ENCODE measurements at regions not wholly inside any gene's neighbourhood (a gene's known extent, or its start where the extent isn't known, plus 50 kb on each side); places are given as distances from the start of the nearest gene placed in this dataset.

GRCh38 chr3:152139651-152140050 is 129.1 kb upstream of the MBNL1 start:
- 92% methylated on average over 1 of the region's 3 CpGs for WGBS (ENCODE audit: insufficient coverage)
- H3K4me1 Mint-ChIP-seq, result no peaks in the 10 kb centered on the region
- H2AFZ ChIP-seq (ENCODE audit: insufficient read depth, low read depth, low read length, poor library complexity, severe bottlenecking), result no peak overlapping the region
- H3K27me3 ChIP-seq (ENCODE audit: control insufficient read depth in 2 of 2, insufficient read depth in 2 of 2, low read length in 2 of 2), result no peaks in the 10 kb centered on the region
- H3K9me3 ChIP-seq (replicated peaks in 1 of 2; ENCODE audit: control insufficient read depth in 1 of 2, insufficient read depth in 1 of 2, low read length in 2 of 2), result no peaks in the 10 kb centered on the region
- intact Hi-C loops (cut with micrococcal nuclease), result no loop called here
- H3K27ac Mint-ChIP-seq, result peak overlapping the region in 1 of 7 donors; percentile 2
- no peak overlapping the region for H3K27ac ChIP-seq (ENCODE audit: low read depth in 1 of 2, low read length in 2 of 2)
- H3K9ac ChIP-seq (ENCODE audit: insufficient read depth, low read length, poor library complexity, severe bottlenecking), result no peak overlapping the region
- TF ChIP-seq CTCF (IDR thresholded peaks at IDR 0.05), result no peak
- H3K4me1 ChIP-seq (ENCODE audit: control insufficient read depth in 1 of 2, insufficient read depth in 2 of 2, low read length in 2 of 2), result no peaks in the 10 kb centered on the region
- H3K9me3 Mint-ChIP-seq, result peaks cover 0 to 8% (median 4%) of the 10 kb centered on the region in 7 donors
- H3K36me3 ChIP-seq (replicated peaks in 1 of 2; ENCODE audit: control insufficient read depth in 1 of 2, insufficient read depth in 2 of 2, low read length in 2 of 2), result no peaks in the 10 kb centered on the region
- no peak overlapping the region for H3K4me2 ChIP-seq (replicated peaks; ENCODE audit: extremely low read depth, low read length, poor library complexity, severe bottlenecking)
- H3K4me3 Mint-ChIP-seq, result no peak overlapping the region
- no peaks in the 10 kb centered on the region for H4K20me1 ChIP-seq (ENCODE audit: insufficient read depth, low read length)
- no peak for DNase-seq
- no peak overlapping the region for H3K4me3 ChIP-seq (replicated peaks in 1 of 3; ENCODE audit: low read depth in 2 of 3, low read length in 3 of 3)
- no peaks in the 10 kb centered on the region for H3K79me2 ChIP-seq (ENCODE audit: insufficient read depth, low read length)
- no peaks in the 10 kb centered on the region for H3K36me3 Mint-ChIP-seq
- peaks cover 0 to 2% (median 0%) of the 10 kb centered on the region in 3 donors for H3K27me3 Mint-ChIP-seq (ENCODE audit: low read depth in 3 of 3)

GRCh38 chr3:152146461-152146860 is 122.3 kb upstream of the MBNL1 start:
- Mint-ChIP-seq H3K9me3 (peaks cover 0 to 7% (median 0%) of the 10 kb centered on the region in 7 donors), H3K36me3 (peaks cover 0 to 1% of the 10 kb centered on the region in 2 donors), H3K27ac (no peak overlapping the region), H3K4me3 (no peak overlapping the region), H3K4me1 (peaks cover 2% of the 10 kb centered on the region), H3K27me3 (ENCODE audit: low read depth in 3 of 3) (peaks cover 0 to 2% (median 2%) of the 10 kb centered on the region in 3 donors)
- Histone ChIP-seq H2AFZ (ENCODE audit: insufficient read depth, low read depth, low read length, poor library complexity, severe bottlenecking) (no peak overlapping the region), H3K4me2 (replicated peaks; ENCODE audit: extremely low read depth, low read length, poor library complexity, severe bottlenecking) (no peak overlapping the region), H3K27me3 (ENCODE audit: control insufficient read depth in 2 of 2, insufficient read depth in 2 of 2, low read length in 2 of 2) (no peaks in the 10 kb centered on the region), H3K36me3 (replicated peaks in 1 of 2; ENCODE audit: control insufficient read depth in 1 of 2, insufficient read depth in 2 of 2, low read length in 2 of 2) (no peaks in the 10 kb centered on the region), H3K79me2 (ENCODE audit: insufficient read depth, low read length) (no peaks in the 10 kb centered on the region), H3K4me1 (ENCODE audit: control insufficient read depth in 1 of 2, insufficient read depth in 2 of 2, low read length in 2 of 2) (no peaks in the 10 kb centered on the region), H3K4me3 (replicated peaks in 1 of 3; ENCODE audit: low read depth in 2 of 3, low read length in 3 of 3) (no peak overlapping the region), H3K27ac (ENCODE audit: low read depth in 1 of 2, low read length in 2 of 2) (no peak overlapping the region), H4K20me1 (ENCODE audit: insufficient read depth, low read length) (no peaks in the 10 kb centered on the region), H3K9ac (ENCODE audit: insufficient read depth, low read length, poor library complexity, severe bottlenecking) (no peak overlapping the region), H3K9me3 (replicated peaks in 1 of 2; ENCODE audit: control insufficient read depth in 1 of 2, insufficient read depth in 1 of 2, low read length in 2 of 2) (no peaks in the 10 kb centered on the region)
- WGBS (ENCODE audit: insufficient coverage), result 94% methylated on average over 2 of the region's 2 CpGs
- no peak for TF ChIP-seq CTCF (IDR thresholded peaks at IDR 0.05)
- DNase-seq, result no peak
- intact Hi-C loops (cut with micrococcal nuclease), result no loop called here

Measured in CD14-positive monocyte (primary cell).